HEK293 (cell line): ENCODE measurements at regions not wholly inside any gene's neighbourhood (a gene's known extent, or its start where the extent isn't known, plus 50 kb on each side); places are given as distances from the start of the nearest gene placed in this dataset.

ENCODE experiments used
- CTCF ChIA-PET: fragments of 350-600 bp; formaldehyde crosslinking; extraction: SDS; loops from one replicate; lab custom pipeline; 2021; ENCODE audit warnings: antibody characterized with exemption; lab: Yijun Ruan, JAX
- POLR2A ChIA-PET: fragments of 300-600 bp; formaldehyde crosslinking; extraction: SDS; loops from one replicate; lab custom pipeline; 2020; ENCODE audit warnings: antibody characterized with exemption, inconsistent platforms; lab: Yijun Ruan, JAX
- H3K27ac ChIP-seq: fragments of 200-500 bp; sonication (Bioruptor generic); 2 replicates; pipeline ENCODE4 v1.5.1; 2014; ENCODE audit warnings: low read depth, low read length, control low read depth, inconsistent platforms; ENCODE audit errors: extremely low read depth
- H3K36me3 ChIP-seq, 2 experiments: fragments of 200-500 bp in 1 of 2; sonication (Bioruptor generic) in 1 of 2; 1 replicate in 1 of 2; 2 replicates in 1 of 2; pipeline ENCODE4 v1.5.1; 2014 to 2017; ENCODE audit warnings: inconsistent platforms in 2 of 2, low read length in 2 of 2; ENCODE audit not compliant: control insufficient read depth in 2 of 2, insufficient read depth in 1 of 2
- H3K4me1 ChIP-seq: fragments of 200-500 bp; sonication (Bioruptor generic); 2 replicates; pipeline ENCODE4 v1.5.1; 2014; ENCODE audit warnings: mild to moderate bottlenecking, low read length, inconsistent platforms; ENCODE audit not compliant: control insufficient read depth, insufficient read depth
- H3K4me3 ChIP-seq: 2 replicates; pipeline ENCODE4 v1.5.1; 2011; ENCODE audit warnings: low read depth, mild to moderate bottlenecking, control low read depth, low read length, moderate library complexity
- H3K9me3 ChIP-seq: fragments of 200-500 bp; sonication (Bioruptor generic); 2 replicates; pipeline ENCODE4 v1.5.1; 2014; ENCODE audit warnings: low read depth, low read length, inconsistent platforms; ENCODE audit not compliant: control insufficient read depth, insufficient read depth
- GFI1B ChIP-seq: fragments of 450-650 bp; formaldehyde crosslinking; IDR thresholded peaks from 2 replicates; pipeline ENCODE4 v1.5.1; 2016; ENCODE audit warnings: missing biosample characterization, missing genetic modification characterization
- KLF10 ChIP-seq: fragments of 450-650 bp; IDR thresholded peaks from 2 replicates; pipeline ENCODE4 v1.5.1; 2018; ENCODE audit warnings: missing biosample characterization, mild to moderate bottlenecking, missing genetic modification characterization
- SALL2 ChIP-seq: fragments of 450-650 bp; formaldehyde crosslinking; IDR thresholded peaks from 2 replicates; pipeline ENCODE4 v1.5.0; 2017; ENCODE audit warnings: missing biosample characterization, mild to moderate bottlenecking, missing genetic modification characterization, borderline replicate concordance
- SCRT1 ChIP-seq: fragments of 450-650 bp; formaldehyde crosslinking; IDR thresholded peaks from 2 replicates; pipeline ENCODE4 v1.5.1; 2016; ENCODE audit warnings: missing biosample characterization, missing genetic modification characterization, borderline replicate concordance
- TRIM28 ChIP-seq: IDR thresholded peaks from 2 replicates; pipeline ENCODE4 v1.6.1; 2011; ENCODE audit warnings: low read length, control low read depth, borderline replicate concordance
- ZBTB48 ChIP-seq: fragments of 450-650 bp; formaldehyde crosslinking; IDR thresholded peaks from 2 replicates; pipeline ENCODE4 v1.5.1; 2016; ENCODE audit warnings: missing biosample characterization, missing genetic modification characterization
- ZNF133 ChIP-seq: fragments of 450-650 bp; formaldehyde crosslinking; IDR thresholded peaks from 2 replicates; pipeline ENCODE4 v1.5.1; 2016; ENCODE audit warnings: missing biosample characterization, missing genetic modification characterization
- ZNF146 ChIP-seq: fragments of 450-650 bp; formaldehyde crosslinking; IDR thresholded peaks from 2 replicates; pipeline ENCODE4 v1.5.1; 2016; ENCODE audit warnings: missing biosample characterization, missing genetic modification characterization
- ZNF16 ChIP-seq: fragments of 450-650 bp; formaldehyde crosslinking; IDR thresholded peaks from 2 replicates; pipeline ENCODE4 v1.5.1; 2016; ENCODE audit warnings: low read depth, missing biosample characterization, missing genetic modification characterization
- ZNF169 ChIP-seq: fragments of 450-650 bp; formaldehyde crosslinking; IDR thresholded peaks from 2 replicates; pipeline ENCODE4 v1.5.1; 2016; ENCODE audit warnings: missing biosample characterization, missing genetic modification characterization
- ZNF214 ChIP-seq: fragments of 450-650 bp; formaldehyde crosslinking; IDR thresholded peaks from 2 replicates; pipeline ENCODE4 v1.5.1; 2017; ENCODE audit warnings: missing biosample characterization, mild to moderate bottlenecking, missing genetic modification characterization, borderline replicate concordance
- ZNF248 ChIP-seq: fragments of 450-650 bp; formaldehyde crosslinking; IDR thresholded peaks from 2 replicates; pipeline ENCODE4 v1.5.1; 2017; ENCODE audit warnings: missing biosample characterization, missing genetic modification characterization
- ZNF274 ChIP-seq, 2 experiments: fragments of 200-500 bp in 1 of 2; fragments of 450-650 bp in 1 of 2; sonication (Bioruptor generic) in 1 of 2; formaldehyde crosslinking in 1 of 2; IDR thresholded peaks; 2 replicates each; pipeline versions ENCODE4 v1.5.1 to v1.6.1; 2014 to 2016; ENCODE audit warnings: borderline replicate concordance in 1 of 2, inconsistent platforms in 1 of 2, low read length in 1 of 2, missing biosample characterization in 1 of 2, missing genetic modification characterization in 1 of 2
- ZNF335 ChIP-seq: fragments of 450-650 bp; formaldehyde crosslinking; conservative IDR thresholded peaks from 2 replicates; pipeline ENCODE4 v1.5.1; 2016; ENCODE audit warnings: missing biosample characterization, missing genetic modification characterization
- ZNF350 ChIP-seq: fragments of 450-650 bp; formaldehyde crosslinking; IDR thresholded peaks from 2 replicates; pipeline ENCODE4 v1.5.0; 2017; ENCODE audit warnings: missing biosample characterization, mild to moderate bottlenecking, missing genetic modification characterization
- ZNF37A ChIP-seq: fragments of 450-650 bp; IDR thresholded peaks from 2 replicates; pipeline ENCODE4 v1.5.1; 2018; ENCODE audit warnings: missing biosample characterization, missing genetic modification characterization
- ZNF501 ChIP-seq: fragments of 450-650 bp; formaldehyde crosslinking; IDR thresholded peaks from 2 replicates; pipeline ENCODE4 v1.5.1; 2016; ENCODE audit warnings: missing biosample characterization, missing genetic modification characterization
- ZNF514 ChIP-seq: fragments of 450-650 bp; formaldehyde crosslinking; IDR thresholded peaks from 2 replicates; pipeline ENCODE4 v1.5.1; 2016; ENCODE audit warnings: missing biosample characterization, missing genetic modification characterization
- ZNF521 ChIP-seq: fragments of 450-650 bp; formaldehyde crosslinking; IDR thresholded peaks from 2 replicates; pipeline ENCODE4 v1.5.1; 2017; ENCODE audit warnings: missing biosample characterization, mild to moderate bottlenecking, missing genetic modification characterization
- ZNF544 ChIP-seq: fragments of 450-650 bp; formaldehyde crosslinking; IDR thresholded peaks from 2 replicates; pipeline ENCODE4 v1.5.0; 2017; ENCODE audit warnings: missing biosample characterization, missing genetic modification characterization
- ZNF571 ChIP-seq: fragments of 450-650 bp; formaldehyde crosslinking; IDR thresholded peaks from 2 replicates; pipeline ENCODE4 v1.5.0; 2017; ENCODE audit warnings: missing biosample characterization, missing genetic modification characterization
- ZNF585B ChIP-seq: fragments of 450-650 bp; formaldehyde crosslinking; IDR thresholded peaks from 2 replicates; pipeline ENCODE4 v1.5.1; 2016; ENCODE audit warnings: missing biosample characterization, missing genetic modification characterization
- TF ChIP-seq, protein P1 (sequence below): fragments of 450-650 bp; formaldehyde crosslinking; IDR thresholded peaks from 2 replicates; pipeline ENCODE4 v1.5.1; 2016; ENCODE audit warnings: missing biosample characterization, missing genetic modification characterization
- TF ChIP-seq, protein P2 (sequence below): fragments of 450-650 bp; formaldehyde crosslinking; IDR thresholded peaks from 2 replicates; pipeline ENCODE4 v1.5.1; 2016; ENCODE audit warnings: missing biosample characterization, missing genetic modification characterization
- TF ChIP-seq, protein P3 (sequence below): fragments of 450-650 bp; formaldehyde crosslinking; IDR thresholded peaks from 2 replicates; pipeline ENCODE4 v1.5.1; 2016; ENCODE audit warnings: missing biosample characterization, missing genetic modification characterization, low read depth
- TF ChIP-seq, protein P4 (sequence below): fragments of 450-650 bp; formaldehyde crosslinking; IDR thresholded peaks from 2 replicates; pipeline ENCODE4 v1.5.1; 2016; ENCODE audit warnings: missing biosample characterization, missing genetic modification characterization
- TF ChIP-seq, protein P5 (sequence below): fragments of 450-650 bp; formaldehyde crosslinking; IDR thresholded peaks from 2 replicates; pipeline ENCODE4 v1.5.1; 2016; ENCODE audit warnings: missing biosample characterization, missing genetic modification characterization

DNA sequence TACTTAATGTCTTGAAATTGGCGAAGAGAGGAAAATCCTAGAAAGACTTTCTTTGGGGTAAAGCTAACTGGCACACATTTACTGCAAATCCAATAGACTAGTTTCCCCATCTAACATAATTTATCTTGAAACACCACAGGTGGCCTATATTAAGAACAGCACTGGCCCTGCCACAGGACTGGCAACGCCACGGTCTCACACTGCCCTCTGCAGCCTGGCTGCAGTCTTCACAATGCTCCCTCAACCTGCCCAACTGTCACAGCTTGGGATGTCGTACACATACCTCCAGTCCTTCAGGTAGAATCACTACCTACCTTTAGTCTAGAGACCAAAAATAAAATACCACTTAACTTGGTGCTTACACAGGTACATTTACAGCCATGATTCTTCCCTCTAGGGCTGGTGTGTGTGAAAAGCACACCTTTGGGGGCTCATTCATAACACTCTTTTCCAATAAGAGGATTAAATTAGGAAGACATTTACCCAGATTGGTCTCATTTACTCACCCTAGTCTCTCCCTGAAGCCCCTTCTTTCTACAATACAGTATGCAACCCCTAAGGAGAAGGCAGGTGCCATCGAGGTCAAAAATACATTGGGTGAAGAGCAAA is 222.2 kb downstream of the C1D start (continued):
- TF ChIP-seq, protein P1, sequence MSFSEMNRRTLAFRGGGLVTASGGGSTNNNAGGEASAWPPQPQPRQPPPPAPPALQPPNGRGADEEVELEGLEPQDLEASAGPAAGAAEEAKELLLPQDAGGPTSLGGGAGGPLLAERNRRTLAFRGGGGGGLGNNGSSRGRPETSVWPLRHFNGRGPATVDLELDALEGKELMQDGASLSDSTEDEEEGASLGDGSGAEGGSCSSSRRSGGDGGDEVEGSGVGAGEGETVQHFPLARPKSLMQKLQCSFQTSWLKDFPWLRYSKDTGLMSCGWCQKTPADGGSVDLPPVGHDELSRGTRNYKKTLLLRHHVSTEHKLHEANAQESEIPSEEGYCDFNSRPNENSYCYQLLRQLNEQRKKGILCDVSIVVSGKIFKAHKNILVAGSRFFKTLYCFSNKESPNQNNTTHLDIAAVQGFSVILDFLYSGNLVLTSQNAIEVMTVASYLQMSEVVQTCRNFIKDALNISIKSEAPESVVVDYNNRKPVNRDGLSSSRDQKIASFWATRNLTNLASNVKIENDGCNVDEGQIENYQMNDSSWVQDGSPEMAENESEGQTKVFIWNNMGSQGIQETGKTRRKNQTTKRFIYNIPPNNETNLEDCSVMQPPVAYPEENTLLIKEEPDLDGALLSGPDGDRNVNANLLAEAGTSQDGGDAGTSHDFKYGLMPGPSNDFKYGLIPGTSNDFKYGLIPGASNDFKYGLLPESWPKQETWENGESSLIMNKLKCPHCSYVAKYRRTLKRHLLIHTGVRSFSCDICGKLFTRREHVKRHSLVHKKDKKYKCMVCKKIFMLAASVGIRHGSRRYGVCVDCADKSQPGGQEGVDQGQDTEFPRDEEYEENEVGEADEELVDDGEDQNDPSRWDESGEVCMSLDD (tag by site-specific recombination): no peak
- TF ChIP-seq SALL2 (tag by site-specific recombination) (no peak), TRIM28 (no peak), GFI1B (tag by site-specific recombination) (no peak), SCRT1 (peak; percentile 82)
- TF ChIP-seq, protein P2, sequence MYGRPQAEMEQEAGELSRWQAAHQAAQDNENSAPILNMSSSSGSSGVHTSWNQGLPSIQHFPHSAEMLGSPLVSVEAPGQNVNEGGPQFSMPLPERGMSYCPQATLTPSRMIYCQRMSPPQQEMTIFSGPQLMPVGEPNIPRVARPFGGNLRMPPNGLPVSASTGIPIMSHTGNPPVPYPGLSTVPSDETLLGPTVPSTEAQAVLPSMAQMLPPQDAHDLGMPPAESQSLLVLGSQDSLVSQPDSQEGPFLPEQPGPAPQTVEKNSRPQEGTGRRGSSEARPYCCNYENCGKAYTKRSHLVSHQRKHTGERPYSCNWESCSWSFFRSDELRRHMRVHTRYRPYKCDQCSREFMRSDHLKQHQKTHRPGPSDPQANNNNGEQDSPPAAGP (tag by site-specific recombination): no peak
- TF ChIP-seq, protein P3, sequence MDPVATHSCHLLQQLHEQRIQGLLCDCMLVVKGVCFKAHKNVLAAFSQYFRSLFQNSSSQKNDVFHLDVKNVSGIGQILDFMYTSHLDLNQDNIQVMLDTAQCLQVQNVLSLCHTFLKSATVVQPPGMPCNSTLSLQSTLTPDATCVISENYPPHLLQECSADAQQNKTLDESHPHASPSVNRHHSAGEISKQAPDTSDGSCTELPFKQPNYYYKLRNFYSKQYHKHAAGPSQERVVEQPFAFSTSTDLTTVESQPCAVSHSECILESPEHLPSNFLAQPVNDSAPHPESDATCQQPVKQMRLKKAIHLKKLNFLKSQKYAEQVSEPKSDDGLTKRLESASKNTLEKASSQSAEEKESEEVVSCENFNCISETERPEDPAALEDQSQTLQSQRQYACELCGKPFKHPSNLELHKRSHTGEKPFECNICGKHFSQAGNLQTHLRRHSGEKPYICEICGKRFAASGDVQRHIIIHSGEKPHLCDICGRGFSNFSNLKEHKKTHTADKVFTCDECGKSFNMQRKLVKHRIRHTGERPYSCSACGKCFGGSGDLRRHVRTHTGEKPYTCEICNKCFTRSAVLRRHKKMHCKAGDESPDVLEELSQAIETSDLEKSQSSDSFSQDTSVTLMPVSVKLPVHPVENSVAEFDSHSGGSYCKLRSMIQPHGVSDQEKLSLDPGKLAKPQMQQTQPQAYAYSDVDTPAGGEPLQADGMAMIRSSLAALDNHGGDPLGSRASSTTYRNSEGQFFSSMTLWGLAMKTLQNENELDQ (tag by site-specific recombination): no peak

DNA sequence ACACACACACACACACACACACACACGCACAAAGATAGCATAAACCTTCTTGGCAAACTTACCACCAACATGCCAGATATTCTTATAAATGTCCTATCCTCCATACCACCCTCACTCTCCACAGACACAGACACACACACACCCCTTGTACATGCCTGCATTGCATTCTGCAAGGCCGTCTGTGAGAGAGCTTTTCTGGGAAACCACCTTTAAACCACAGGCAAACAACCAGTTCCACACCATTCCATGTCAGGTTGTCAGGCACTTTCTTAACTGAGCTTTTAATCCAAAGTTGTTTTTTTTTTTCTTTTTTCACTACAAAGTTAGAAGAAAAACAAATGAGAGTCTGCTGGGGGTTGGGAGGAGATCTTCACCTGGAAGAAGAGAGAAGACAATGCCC is 221.1 kb downstream of the C1D start:
- POLR2A ChIA-PET: no interaction called here

More for the DNA sequence above, 221.1 kb downstream of the C1D start:
- H3K27ac ChIP-seq: no peak overlapping the region
- peaks cover 7% of the 10 kb centered on the region for H3K4me1 ChIP-seq
- no peak overlapping the region for H3K4me3 ChIP-seq
- no peaks in the 10 kb centered on the region for H3K36me3 ChIP-seq
- CTCF ChIA-PET: interaction anchor here (0.6 to 2.4 kb wide), 6 partner anchors 107 to 1070 kb away, joined by 3 to 18 read pairs (median 4); no protein-coding TSS in a partner anchor
- no peak for TF ChIP-seq ZNF514 (tag by site-specific recombination)
- no peak for TF ChIP-seq ZNF350 (tag by site-specific recombination)
- no peak for TF ChIP-seq ZNF248
- TF ChIP-seq ZNF571: no peak
- no peak for TF ChIP-seq KLF10 (tag by site-specific recombination)
- TF ChIP-seq, protein P4, sequence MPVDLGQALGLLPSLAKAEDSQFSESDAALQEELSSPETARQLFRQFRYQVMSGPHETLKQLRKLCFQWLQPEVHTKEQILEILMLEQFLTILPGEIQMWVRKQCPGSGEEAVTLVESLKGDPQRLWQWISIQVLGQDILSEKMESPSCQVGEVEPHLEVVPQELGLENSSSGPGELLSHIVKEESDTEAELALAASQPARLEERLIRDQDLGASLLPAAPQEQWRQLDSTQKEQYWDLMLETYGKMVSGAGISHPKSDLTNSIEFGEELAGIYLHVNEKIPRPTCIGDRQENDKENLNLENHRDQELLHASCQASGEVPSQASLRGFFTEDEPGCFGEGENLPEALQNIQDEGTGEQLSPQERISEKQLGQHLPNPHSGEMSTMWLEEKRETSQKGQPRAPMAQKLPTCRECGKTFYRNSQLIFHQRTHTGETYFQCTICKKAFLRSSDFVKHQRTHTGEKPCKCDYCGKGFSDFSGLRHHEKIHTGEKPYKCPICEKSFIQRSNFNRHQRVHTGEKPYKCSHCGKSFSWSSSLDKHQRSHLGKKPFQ: no peak
- TF ChIP-seq, protein P5, sequence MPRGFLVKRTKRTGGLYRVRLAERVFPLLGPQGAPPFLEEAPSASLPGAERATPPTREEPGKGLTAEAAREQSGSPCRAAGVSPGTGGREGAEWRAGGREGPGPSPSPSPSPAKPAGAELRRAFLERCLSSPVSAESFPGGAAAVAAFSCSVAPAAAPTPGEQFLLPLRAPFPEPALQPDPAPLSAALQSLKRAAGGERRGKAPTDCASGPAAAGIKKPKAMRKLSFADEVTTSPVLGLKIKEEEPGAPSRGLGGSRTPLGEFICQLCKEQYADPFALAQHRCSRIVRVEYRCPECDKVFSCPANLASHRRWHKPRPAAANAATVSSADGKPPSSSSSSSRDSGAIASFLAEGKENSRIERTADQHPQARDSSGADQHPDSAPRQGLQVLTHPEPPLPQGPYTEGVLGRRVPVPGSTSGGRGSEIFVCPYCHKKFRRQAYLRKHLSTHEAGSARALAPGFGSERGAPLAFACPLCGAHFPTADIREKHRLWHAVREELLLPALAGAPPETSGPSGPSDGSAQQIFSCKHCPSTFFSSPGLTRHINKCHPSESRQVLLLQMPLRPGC (tag by site-specific recombination): no peak
- no peak for TF ChIP-seq ZNF133 (tag by site-specific recombination)
- no peak for TF ChIP-seq ZNF585B
- TF ChIP-seq ZNF544: no peak
- no peak for TF ChIP-seq ZNF37A (tag by site-specific recombination)
- no peak for TF ChIP-seq ZNF146 (tag by site-specific recombination)
- no peak for TF ChIP-seq ZNF214 (tag by site-specific recombination)
- no peak for TF ChIP-seq ZNF16 (tag by site-specific recombination)
- TF ChIP-seq ZNF521 (tag by site-specific recombination): no peak
- no peak for TF ChIP-seq ZNF274 (IDR thresholded peaks at IDR 0.05; ENCODE audit: low read length)
- TF ChIP-seq ZNF274 (tag by site-specific recombination; IDR thresholded peaks at IDR 0.05; ENCODE audit: borderline replicate concordance): no peak
- TF ChIP-seq ZNF501 (tag by site-specific recombination): no peak
- no peak for TF ChIP-seq ZNF335 (tag by site-specific recombination)
- no peak for TF ChIP-seq ZNF169
- TF ChIP-seq ZBTB48: no peak
- no peaks in the 10 kb centered on the region for H3K9me3 ChIP-seq
